HG03521 (cell line): ENCODE measurements at regions not wholly inside any gene's neighbourhood (a gene's known extent, or its start where the extent isn't known, plus 50 kb on each side); places are given as distances from the start of the nearest gene placed in this dataset.

Source experiments
- ATAC-seq: cut with Tn5 transposase; IDR thresholded peaks from one replicate; pipeline ENCODE4 v1.9.1; 2021; ENCODE audit warnings: mild to moderate bottlenecking, moderate library complexity; ENCODE audit not compliant: unreplicated experiment

- ATAC-seq, result no peak
These were observed 227.4 kb upstream of the SP4 start for GRCh38 chr7:21200503-21200902.

DNA sequence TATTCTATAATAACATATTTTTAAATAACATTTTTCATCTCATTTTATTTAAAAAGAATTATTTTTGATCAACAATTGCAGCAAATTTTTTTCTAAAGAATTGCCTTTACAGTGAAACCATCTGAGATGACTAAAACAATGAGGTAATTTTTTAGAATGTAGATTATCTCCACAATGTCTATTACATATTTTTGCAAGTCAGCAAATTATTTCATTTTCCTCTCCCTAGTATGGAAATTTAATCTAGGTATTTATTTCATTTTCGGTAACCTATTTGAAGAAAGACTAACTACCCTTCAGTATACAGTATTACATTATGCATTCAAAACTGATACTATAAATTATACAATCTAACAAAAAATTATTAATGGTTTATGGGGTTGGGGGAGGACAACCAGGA lies 213.2 kb upstream of the SP4 start:
- ATAC-seq, result no peak

- no peak for ATAC-seq
These were observed 212.6 kb upstream of the SP4 start for GRCh38 chr7:21215307-21215706.

DNA sequence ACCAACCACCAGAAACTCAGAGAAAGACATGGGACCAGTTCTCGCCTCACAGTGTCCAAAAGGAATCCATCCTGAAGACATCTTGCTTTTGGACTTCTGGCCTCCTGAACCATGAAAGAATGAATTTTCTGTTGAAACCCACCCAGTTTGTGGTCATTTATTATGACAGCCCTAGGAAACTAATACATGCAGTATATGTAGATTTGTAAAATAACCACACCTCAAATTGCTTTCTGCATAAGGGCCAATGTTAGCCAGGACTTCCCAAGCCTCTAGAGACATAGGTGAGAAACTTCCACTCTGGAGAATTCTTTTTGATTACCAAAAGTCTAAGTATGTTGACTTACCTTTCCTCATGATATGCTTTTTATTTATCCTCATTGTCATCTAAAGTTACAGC lies 210.5 kb upstream of the SP4 start:
- no peak for ATAC-seq

- no peak for ATAC-seq
These were observed 209.7 kb upstream of the SP4 start for GRCh38 chr7:21218155-21218554.

DNA sequence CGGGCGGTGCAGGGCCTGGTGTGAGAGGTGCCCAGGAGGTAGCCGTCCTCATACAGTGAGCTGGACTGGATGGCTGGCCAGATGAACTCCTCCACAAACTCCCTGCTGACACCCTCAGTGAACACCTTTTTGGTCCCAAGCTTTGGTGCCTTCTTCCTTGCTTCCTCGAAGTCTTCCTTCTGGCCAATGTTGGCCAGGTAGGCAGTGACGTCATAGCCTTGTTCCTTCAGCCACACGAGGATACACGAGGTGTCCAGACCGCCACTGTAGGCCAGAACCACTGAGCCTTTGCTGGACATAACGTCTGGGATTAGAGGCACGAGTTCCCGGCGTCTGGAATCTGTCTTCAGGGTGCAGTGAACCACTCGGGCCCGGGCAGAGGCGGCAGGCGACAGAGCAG lies 206.8 kb upstream of the SP4 start:
- ATAC-seq, result no peak

DNA sequence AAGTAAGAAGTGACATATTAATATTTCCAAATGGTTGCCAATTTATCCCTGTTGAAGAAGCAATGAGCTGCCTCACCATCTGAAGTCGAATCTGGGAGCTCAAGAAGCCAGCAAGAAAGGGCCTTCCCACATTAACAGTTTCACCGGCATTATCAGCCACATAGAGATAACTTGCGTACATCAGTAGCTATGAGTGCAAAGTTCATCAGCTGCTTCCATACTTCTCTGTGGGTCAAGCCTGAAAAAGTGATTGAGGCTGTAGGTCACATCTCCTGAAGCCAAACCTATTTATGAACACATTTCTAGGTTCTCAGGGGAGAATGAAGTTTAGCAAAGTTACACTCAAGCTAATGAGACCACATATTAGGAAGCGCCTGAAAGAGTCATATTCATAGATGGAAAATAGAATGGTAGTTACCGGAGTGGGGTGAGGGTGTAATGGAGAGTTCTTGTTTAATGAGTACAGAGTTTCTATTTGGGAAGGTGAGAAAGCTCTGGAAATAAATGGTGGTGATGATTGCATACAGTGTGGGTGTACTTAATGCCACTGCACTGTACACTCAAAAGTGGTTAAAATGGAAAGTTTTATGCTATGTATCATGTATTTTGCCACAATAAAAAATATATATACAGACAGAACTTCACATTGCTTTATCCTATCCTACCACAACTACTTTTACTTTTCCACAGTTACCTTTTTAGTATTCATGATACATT lies 189.3 kb upstream of the SP4 start:
- ATAC-seq, result no peak

GRCh38 chr7:21243265-21243664 lies 184.6 kb upstream of the SP4 start:
- ATAC-seq, result no peak

GRCh38 chr7:21251151-21251800 lies 176.6 kb upstream of the SP4 start:
- no peak for ATAC-seq

GRCh38 chr7:21253740-21254687 lies 173.9 kb upstream of the SP4 start:
- no peak for ATAC-seq

- no peak for ATAC-seq
These were observed 171.5 kb upstream of the SP4 start for GRCh38 chr7:21256310-21256877.

GRCh38 chr7:21260939-21261338 lies 166.9 kb upstream of the SP4 start:
- ATAC-seq, result no peak

DNA sequence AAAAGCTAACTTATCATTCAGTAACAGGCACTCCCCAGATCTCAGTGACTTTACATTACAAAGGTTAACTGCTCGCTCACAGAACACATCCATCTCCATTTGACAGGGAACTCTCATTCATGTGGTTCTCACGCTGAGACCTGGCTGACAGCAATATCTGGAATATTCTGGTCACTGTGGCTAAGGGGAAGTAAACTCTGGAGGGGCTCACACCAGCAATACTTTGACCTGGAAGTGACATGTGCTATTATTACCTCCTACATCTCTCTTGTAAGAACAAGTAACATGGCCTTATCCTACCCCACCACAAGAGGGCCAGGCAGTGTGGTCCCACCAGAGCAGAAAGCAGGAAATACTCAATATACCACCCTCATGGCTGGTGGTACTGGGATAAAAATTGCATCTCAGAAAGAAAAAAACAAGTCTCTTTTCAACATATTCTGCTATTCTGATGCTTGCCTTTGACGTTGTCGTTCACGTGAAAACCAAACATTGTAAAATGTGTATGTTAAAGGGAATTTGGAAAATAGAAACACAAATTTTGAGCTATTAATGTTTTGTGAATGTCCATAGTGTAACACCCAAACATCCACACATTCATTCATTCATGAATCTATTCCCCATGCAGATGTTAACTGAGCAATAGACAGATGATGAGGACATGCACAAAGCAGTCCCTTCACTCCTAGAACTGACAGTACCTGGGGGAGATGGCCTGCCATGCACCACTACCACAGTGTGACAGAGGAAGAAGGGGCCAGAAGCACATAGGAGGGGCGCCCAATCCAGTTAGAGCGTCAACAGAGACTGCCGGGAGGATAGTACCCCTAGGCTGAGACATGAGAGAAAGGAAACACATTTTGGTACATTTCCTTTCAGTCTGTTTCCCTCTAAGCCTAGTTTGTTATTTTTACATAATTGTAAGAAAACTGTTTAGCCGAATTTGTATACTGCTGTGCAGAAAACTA lies 166.0 kb upstream of the SP4 start:
- peak; percentile 82 for ATAC-seq

DNA sequence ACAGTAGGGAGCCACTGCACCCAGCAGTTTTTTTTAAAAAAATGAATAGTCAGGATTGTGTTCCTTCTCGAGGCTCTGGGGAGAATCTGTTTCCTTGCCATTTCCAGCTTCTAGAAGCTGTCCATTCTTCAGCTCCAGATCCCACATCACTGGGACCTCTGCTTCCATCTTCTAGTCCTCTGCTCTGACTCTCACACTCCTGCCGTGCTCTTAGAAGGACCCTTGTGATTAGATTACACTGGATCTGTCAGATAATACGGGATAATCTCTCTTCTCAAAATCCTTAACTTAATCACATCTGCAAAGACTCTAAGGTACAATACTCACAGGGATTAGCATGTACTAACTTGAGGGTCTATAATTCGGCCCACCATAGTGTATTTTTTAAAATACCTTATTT lies 158.9 kb upstream of the SP4 start:
- ATAC-seq, result no peak

DNA sequence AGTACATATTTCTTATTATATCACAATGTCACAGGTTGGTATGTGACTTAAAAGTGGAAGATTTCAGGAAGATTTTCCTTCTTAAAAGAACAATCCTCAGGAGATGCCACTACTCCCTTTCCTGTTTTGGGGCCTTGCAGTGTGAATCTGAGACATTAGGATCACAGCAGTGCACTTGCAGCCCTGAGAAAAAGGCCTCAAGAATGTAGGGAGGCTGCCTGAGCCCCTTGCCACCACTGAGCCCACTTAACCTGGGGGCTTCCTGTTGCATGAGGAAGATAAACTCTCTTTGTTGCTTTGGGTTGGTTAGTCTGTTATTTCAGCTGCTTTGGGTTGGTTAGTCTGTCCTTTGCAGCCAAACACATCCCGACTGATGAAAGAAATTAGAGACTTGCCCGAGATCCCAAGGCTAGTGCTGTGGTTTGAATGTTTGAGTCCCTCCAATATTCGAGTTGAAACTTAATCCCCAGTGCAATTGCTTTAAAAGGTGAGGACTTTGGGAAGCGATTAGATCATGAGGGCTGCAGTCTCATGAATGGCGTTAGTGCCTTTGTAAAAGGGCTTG lies 151.3 kb upstream of the SP4 start:
- ATAC-seq, result no peak

DNA sequence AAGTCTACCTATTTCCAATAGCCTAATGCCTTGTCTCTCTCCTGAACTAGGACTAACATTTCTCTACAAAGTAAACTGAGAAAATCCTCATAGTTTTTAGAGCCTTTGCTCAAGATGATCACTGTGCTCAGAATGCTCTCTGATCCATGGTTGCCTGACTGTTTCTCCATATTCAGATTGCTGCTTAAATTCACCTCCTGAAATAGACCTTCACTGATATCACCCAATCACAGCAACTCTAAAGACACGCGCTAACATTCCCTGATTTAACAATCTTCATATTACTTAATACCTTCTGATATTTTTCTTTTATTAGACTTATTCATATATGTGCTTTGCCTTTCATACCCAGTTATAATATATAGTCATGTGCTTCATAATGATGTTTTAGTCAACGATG lies 148.9 kb upstream of the SP4 start:
- no peak for ATAC-seq

DNA sequence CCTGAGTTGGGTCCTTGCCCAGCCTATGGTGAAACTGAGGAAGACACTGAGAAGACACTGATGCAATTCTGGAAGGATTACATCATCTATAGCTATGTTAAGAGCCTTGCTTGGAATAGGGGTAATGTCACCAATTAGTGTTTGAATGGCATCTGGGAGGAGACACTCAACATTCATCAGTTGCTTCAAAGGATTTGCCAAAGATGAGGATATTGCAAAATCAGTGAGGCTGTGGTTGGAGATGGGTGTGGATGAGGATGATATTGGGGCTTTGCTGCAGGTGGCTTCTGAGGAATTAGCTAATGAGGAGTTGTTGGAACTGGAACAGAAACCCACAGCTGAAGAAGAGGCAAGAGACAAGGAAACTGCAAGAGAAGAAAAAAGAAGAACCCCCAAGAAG lies 146.7 kb upstream of the SP4 start:
- ATAC-seq, result no peak

DNA sequence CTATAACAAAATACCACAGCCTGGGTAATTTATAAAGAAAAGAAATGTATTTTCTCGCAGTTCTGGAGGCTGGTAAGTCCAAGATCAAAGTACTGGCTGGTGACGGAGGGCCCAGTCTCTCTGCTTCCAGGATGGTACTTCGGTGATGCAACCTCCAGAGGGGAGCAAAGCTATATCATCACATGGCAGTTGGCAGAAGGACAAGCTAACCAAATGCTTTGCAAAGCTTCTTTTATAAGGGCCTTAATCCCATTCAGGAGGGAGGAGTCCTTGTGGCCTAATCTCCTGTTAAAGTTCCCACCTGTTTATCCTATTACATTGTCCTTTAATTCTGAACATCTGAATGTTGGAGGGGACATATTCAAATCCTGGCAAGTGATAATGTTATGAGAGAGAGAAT lies 134.1 kb upstream of the SP4 start:
- no peak for ATAC-seq

DNA sequence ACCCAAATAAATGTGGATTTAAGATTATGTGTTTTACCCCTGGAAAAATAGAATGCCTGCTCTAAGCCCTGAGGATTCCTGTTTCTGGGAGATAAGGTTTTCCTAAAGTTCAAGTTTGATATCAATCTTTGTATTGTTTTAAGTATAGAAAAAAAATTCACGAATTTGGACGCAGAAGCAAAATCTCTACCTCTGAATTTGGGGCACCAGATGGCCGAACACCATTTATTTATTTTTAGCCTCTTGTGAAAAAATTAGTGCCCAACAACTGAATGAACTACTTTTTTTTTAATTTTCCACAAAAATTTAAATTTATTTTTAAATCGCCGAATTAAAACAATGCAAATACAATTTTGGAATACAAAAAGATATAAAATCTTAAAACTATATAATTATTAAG lies 128.1 kb upstream of the SP4 start:
- ATAC-seq, result no peak

GRCh38 chr7:21300692-21301091 lies 127.2 kb upstream of the SP4 start:
- ATAC-seq, result no peak
